IMR-90 (cell line): ENCODE measurements at regions not wholly inside any gene's neighbourhood (a gene's known extent, or its start where the extent isn't known, plus 50 kb on each side); places are given as distances from the start of the nearest gene placed in this dataset.

Experiments used
- ATAC-seq: fragments of 200-7000 bp; cut with Tn5 transposase; 2 replicates; pipeline ENCODE4 v1.9.1; 2020; ENCODE audit warnings: low read depth, mild to moderate bottlenecking, moderate library complexity
- BruUV-seq: library from RNA; stranded (reverse); fragments of 400-500 nt; replicated peaks from 2 replicates; lab custom pipeline; 2021; lab: Mats Ljungman, UMichigan
- CTCF ChIA-PET: fragments of 300-600 bp; formaldehyde crosslinking; extraction: SDS; loops from one replicate; lab custom pipeline; 2021; ENCODE audit warnings: antibody characterized with exemption; lab: Yijun Ruan, JAX
- POLR2A ChIA-PET: fragments of 300-600 bp; sonication (Branson Sonifier 250); formaldehyde crosslinking; loops from one replicate; lab custom pipeline; 2022; ENCODE audit warnings: antibody characterized with exemption; ENCODE audit not compliant: unreplicated experiment; lab: Charles Lee
- DNase-seq: peaks from one replicate; pipeline ENCODE4 v3.0.0; 2013
- H2AFZ ChIP-seq: replicated peaks from 2 replicates; pipeline ENCODE3; 2013; ENCODE audit warnings: low read length, mild to moderate bottlenecking; ENCODE audit not compliant: poor library complexity
- H2AK5ac ChIP-seq: 2 replicates; pipeline ENCODE4 v1.6.1; 2013; ENCODE audit warnings: low read depth, low read length, inconsistent platforms
- H2AK9ac ChIP-seq: replicated peaks from 2 replicates; pipeline ENCODE3; 2013; ENCODE audit warnings: mild to moderate bottlenecking, low read depth, low read length, moderate library complexity; ENCODE audit not compliant: poor library complexity
- H2BK120ac ChIP-seq: 2 replicates; pipeline ENCODE4 v1.6.1; 2013; ENCODE audit warnings: low read depth, low read length, inconsistent platforms
- H2BK15ac ChIP-seq: 3 replicates; pipeline ENCODE4 v1.6.1; 2013; ENCODE audit warnings: low read depth, low read length, inconsistent platforms
- H2BK20ac ChIP-seq: 2 replicates; pipeline ENCODE4 v1.6.1; 2013; ENCODE audit warnings: low read depth, mild to moderate bottlenecking, inconsistent platforms, low read length, moderate library complexity
- H2BK5ac ChIP-seq: 2 replicates; pipeline ENCODE4 v1.6.1; 2013; ENCODE audit warnings: mild to moderate bottlenecking, low read depth, low read length, inconsistent platforms; ENCODE audit not compliant: poor library complexity, severe bottlenecking
- H3K14ac ChIP-seq: replicated peaks from 2 replicates; pipeline ENCODE4 v1.6.1; 2013; ENCODE audit warnings: low read depth, low read length, inconsistent platforms
- H3K18ac ChIP-seq: 2 replicates; pipeline ENCODE4 v1.6.1; 2013; ENCODE audit warnings: low read depth, low read length, control low read depth
- H3K23ac ChIP-seq: 2 replicates; pipeline ENCODE4 v1.6.1; 2013; ENCODE audit warnings: low read depth, low read length, inconsistent platforms
- H3K27ac ChIP-seq: 2 replicates; pipeline ENCODE4 v1.5.1; 2013; ENCODE audit warnings: mild to moderate bottlenecking, control low read depth, low read length; ENCODE audit not compliant: insufficient read depth
- H3K27me3 ChIP-seq: 2 replicates; pipeline ENCODE4 v1.6.1; 2013; ENCODE audit warnings: low read length; ENCODE audit not compliant: control insufficient read depth, insufficient read depth
- H3K36me3 ChIP-seq: 2 replicates; pipeline ENCODE4 v1.6.1; 2013; ENCODE audit warnings: low read length, mixed read lengths; ENCODE audit not compliant: control insufficient read depth, insufficient read depth
- H3K4ac ChIP-seq: 2 replicates; pipeline ENCODE4 v1.6.1; 2013; ENCODE audit warnings: low read depth, low read length, inconsistent platforms
- H3K4me1 ChIP-seq: 2 replicates; pipeline ENCODE4 v1.6.1; 2013; ENCODE audit warnings: low read length, mixed read lengths; ENCODE audit not compliant: control insufficient read depth, insufficient read depth
- H3K4me2 ChIP-seq: 2 replicates; pipeline ENCODE4 v1.6.1; 2013; ENCODE audit warnings: low read depth, mild to moderate bottlenecking, control low read depth, low read length, moderate library complexity
- H3K4me3 ChIP-seq: 2 replicates; pipeline ENCODE4 v1.5.1; 2013; ENCODE audit warnings: low read depth, mild to moderate bottlenecking, control low read depth, low read length, moderate library complexity; ENCODE audit not compliant: insufficient read depth
- H3K56ac ChIP-seq: 2 replicates; pipeline ENCODE4 v1.6.1; 2013; ENCODE audit warnings: low read length, inconsistent platforms; ENCODE audit not compliant: insufficient read depth; ENCODE audit errors: extremely low read depth
- H3K79me1 ChIP-seq, 2 experiments: 2 replicates each; pipeline ENCODE4 v1.6.1; 2013; ENCODE audit warnings: low read length in 2 of 2, inconsistent platforms in 1 of 2, low read depth in 1 of 2
- H3K9ac ChIP-seq: 2 replicates; pipeline ENCODE4 v1.6.1; 2013; ENCODE audit warnings: low read depth, low read length, control low read depth
- H3K9me1 ChIP-seq: 2 replicates; pipeline ENCODE4 v1.6.1; 2013; ENCODE audit warnings: low read length, inconsistent platforms; ENCODE audit not compliant: insufficient read depth
- H3K9me3 ChIP-seq: 2 replicates; pipeline ENCODE4 v1.6.1; 2013; ENCODE audit warnings: low read length; ENCODE audit not compliant: control insufficient read depth, insufficient read depth
- H4K20me1 ChIP-seq: 2 replicates; pipeline ENCODE4 v1.6.1; 2013; ENCODE audit warnings: low read length, inconsistent platforms; ENCODE audit not compliant: insufficient read depth
- H4K5ac ChIP-seq: 2 replicates; pipeline ENCODE4 v1.6.1; 2013; ENCODE audit warnings: mild to moderate bottlenecking, low read depth, low read length, control low read depth
- H4K8ac ChIP-seq, 2 experiments: 2 replicates each; pipeline ENCODE4 v1.6.1; 2013; ENCODE audit warnings: low read depth in 2 of 2, low read length in 2 of 2, control low read depth in 1 of 2, inconsistent platforms in 1 of 2
- H4K91ac ChIP-seq: 2 replicates; pipeline ENCODE4 v1.6.1; 2013; ENCODE audit warnings: low read depth, low read length, inconsistent platforms; ENCODE audit not compliant: insufficient read depth
- CHD1 ChIP-seq: IDR thresholded peaks from 2 replicates; pipeline ENCODE4 v1.6.1; 2012; ENCODE audit warnings: low read depth, low read length, improper control_type of control experiment
- MAFK ChIP-seq: IDR thresholded peaks from 2 replicates; pipeline ENCODE4 v1.6.1; 2012; ENCODE audit warnings: low read depth, low read length, improper control_type of control experiment
- POLR2A ChIP-seq: IDR thresholded peaks from 2 replicates; pipeline ENCODE4 v1.6.1; 2012; ENCODE audit warnings: mild to moderate bottlenecking, low read depth, low read length
- RAD21 ChIP-seq: IDR thresholded peaks from 2 replicates; pipeline ENCODE4 v1.6.1; 2012; ENCODE audit warnings: low read length, improper control_type of control experiment
- SMC3 ChIP-seq: fragments of 150-350 bp; IDR thresholded peaks from 2 replicates; pipeline ENCODE4 v1.6.1; 2016; ENCODE audit warnings: low read depth, mild to moderate bottlenecking, antibody characterized with exemption, low read length, moderate library complexity
- WGBS, 2 experiments: methylation state at CpG; one replicate each; pipeline versions ENCODE4 v1.1.5 to v1.1.7; 2013; ENCODE audit warnings: missing lambda C conversion rate in 2 of 2; ENCODE audit not compliant: insufficient read length in 1 of 2; ENCODE audit errors: extremely low coverage in 2 of 2; 5-methylcytosine and 5-hydroxymethylcytosine counted together
- dilution Hi-C: fragments of 300-500 bp; cut with HindIII; formaldehyde crosslinking; loops from one replicate; pipeline ENCODE4 v1.14.3; 2018; ENCODE audit warnings: low sequenced_read_pairs; ENCODE audit not compliant: unreplicated experiment
- in situ Hi-C: fragments of 300-500 bp; cut with MboI; formaldehyde crosslinking; loops from 3 replicates; pipeline ENCODE4 v1.14.3; 2019; ENCODE audit warnings: low sequenced_read_pairs, inconsistent platforms, mixed read lengths
- intact Hi-C: fragments of 100-400 bp; cut with micrococcal nuclease; formaldehyde crosslinking; loops from 2 replicates; pipeline ENCODE4 v1.10.0; 2022
- TF ChIP-seq, protein P1 (sequence below): fragments of 150-350 bp; IDR thresholded peaks from 2 replicates; pipeline ENCODE4 v1.6.1; 2017; ENCODE audit warnings: mild to moderate bottlenecking, antibody characterized with exemption, low read length, low read depth

DNA sequence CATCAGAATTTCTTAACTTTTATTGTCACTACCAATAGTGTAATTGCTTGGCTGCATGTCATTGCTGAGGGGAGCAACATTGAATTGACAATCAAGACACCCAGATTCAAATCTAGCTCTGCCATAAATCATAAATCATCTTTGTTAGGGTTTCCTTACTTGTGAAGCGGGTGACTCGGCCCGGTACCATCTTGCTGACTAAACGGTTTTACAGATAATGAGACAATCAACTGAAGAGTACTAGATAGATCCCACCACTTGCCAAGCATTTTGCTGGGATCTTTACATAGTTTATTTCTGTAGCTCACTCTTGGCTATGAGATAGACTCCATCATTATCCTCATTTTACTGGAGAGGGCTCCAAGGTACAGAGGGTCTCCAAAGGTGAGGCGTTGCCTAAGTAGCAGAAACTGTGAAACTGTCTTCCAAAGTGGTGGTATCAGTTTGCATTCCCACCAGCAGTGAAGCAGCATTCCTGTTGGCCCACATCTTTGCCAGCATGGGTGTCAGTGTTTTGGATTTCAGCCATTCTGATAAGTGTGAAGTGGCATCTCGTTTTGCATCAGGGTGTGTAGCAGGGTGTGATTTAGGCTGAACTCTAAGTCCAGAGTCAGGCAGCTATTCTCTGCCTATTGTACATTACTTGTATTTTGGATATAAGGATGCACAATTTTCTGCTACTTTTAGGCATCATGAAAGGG is 168.7 kb upstream of the BMPER start:
- H3K79me1 ChIP-seq = no peaks in the 10 kb centered on the region
- no peak for TF ChIP-seq SMC3
- no peak for TF ChIP-seq POLR2A
- no peak for TF ChIP-seq RAD21
- no peak for TF ChIP-seq CHD1
- TF ChIP-seq, protein P1, sequence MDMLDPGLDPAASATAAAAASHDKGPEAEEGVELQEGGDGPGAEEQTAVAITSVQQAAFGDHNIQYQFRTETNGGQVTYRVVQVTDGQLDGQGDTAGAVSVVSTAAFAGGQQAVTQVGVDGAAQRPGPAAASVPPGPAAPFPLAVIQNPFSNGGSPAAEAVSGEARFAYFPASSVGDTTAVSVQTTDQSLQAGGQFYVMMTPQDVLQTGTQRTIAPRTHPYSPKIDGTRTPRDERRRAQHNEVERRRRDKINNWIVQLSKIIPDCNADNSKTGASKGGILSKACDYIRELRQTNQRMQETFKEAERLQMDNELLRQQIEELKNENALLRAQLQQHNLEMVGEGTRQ = no peak
- peak; percentile 74 for TF ChIP-seq MAFK
- H4K20me1 ChIP-seq = no peaks in the 10 kb centered on the region
- no peak overlapping the region for H3K18ac ChIP-seq
- no peaks in the 10 kb centered on the region for H3K9me1 ChIP-seq
- no peak overlapping the region for H4K8ac ChIP-seq
- ChIA-PET POLR2A (no interaction called here), CTCF (no interaction called here)
- 0 out of 2 replicates have a peak overlapping the region, but pooled peaks have one; percentile 40 for H2AK5ac ChIP-seq
- H2BK120ac ChIP-seq = no peak overlapping the region
- H3K36me3 ChIP-seq = no peaks in the 10 kb centered on the region
- H2AK9ac ChIP-seq = no peak overlapping the region
- no peak overlapping the region for H2BK5ac ChIP-seq
- dilution Hi-C loops = no loop called here
- H4K91ac ChIP-seq = no peak overlapping the region
- H3K4ac ChIP-seq = no peak overlapping the region
- H3K4me2 ChIP-seq = no peak overlapping the region
- no CpG with 5 or more reads among the region's 6 CpGs for whole genome bisulfite sequencing, 2 experiments
- H3K27ac ChIP-seq = no peak overlapping the region
- no peak overlapping the region for H3K14ac ChIP-seq
- no peak overlapping the region for H3K56ac ChIP-seq
- H3K9me3 ChIP-seq = no peaks in the 10 kb centered on the region
- intact Hi-C loops = no loop called here
- H3K27me3 ChIP-seq = peaks cover 7% of the 10 kb centered on the region; the same call in 1 of the 2 replicates
- no peaks in the 10 kb centered on the region for H3K4me1 ChIP-seq
- in situ Hi-C loops = no loop called here
- DNase-seq (no peak), ATAC-seq (no peak)
- H2BK20ac ChIP-seq = no peak overlapping the region
- H3K9ac ChIP-seq = no peak overlapping the region
- H3K4me3 ChIP-seq = no peak overlapping the region
- no TSS peak for BruUV-seq
- no peak overlapping the region for H2BK15ac ChIP-seq
- no peak overlapping the region for H3K23ac ChIP-seq
- no peak overlapping the region for H4K5ac ChIP-seq
- H2AFZ ChIP-seq = no peak overlapping the region
